Hepatocyte (in vitro differentiated cells): ENCODE measurements at regions not wholly inside any gene's neighbourhood (a gene's known extent, or its start where the extent isn't known, plus 50 kb on each side); places are given as distances from the start of the nearest gene placed in this dataset.

ENCODE experiments used
- DNase-seq: peaks from one replicate; pipeline ENCODE4 v3.0.0-alpha.2; 2016; ENCODE audit warnings: low spot score
- H2AFZ ChIP-seq: fragments of 200-600 bp; sonication (generic); 2 replicates; pipeline ENCODE4 v1.6.0; 2016; ENCODE audit warnings: antibody characterized with exemption, mild to moderate bottlenecking
- H3K27ac ChIP-seq: fragments of 200-600 bp; sonication (generic); 2 replicates; pipeline ENCODE4 v1.5.1; 2016; ENCODE audit warnings: mild to moderate bottlenecking
- H3K27me3 ChIP-seq: fragments of 200-600 bp; sonication (generic); 2 replicates; pipeline ENCODE4 v1.6.1; 2016
- H3K36me3 ChIP-seq: fragments of 200-600 bp; sonication (generic); replicated peaks from 2 replicates; pipeline ENCODE4 v1.5.1; 2016; ENCODE audit warnings: low read depth; ENCODE audit not compliant: insufficient read depth
- H3K4me1 ChIP-seq: fragments of 200-600 bp; sonication (generic); 2 replicates; pipeline ENCODE4 v1.5.1; 2016; ENCODE audit warnings: mild to moderate bottlenecking, moderate library complexity; ENCODE audit not compliant: insufficient read depth
- H3K4me2 ChIP-seq: fragments of 200-600 bp; sonication (generic); 2 replicates; pipeline ENCODE4 v1.6.0; 2016
- H3K4me3 ChIP-seq: fragments of 200-600 bp; sonication (generic); 2 replicates; pipeline ENCODE4 v1.5.1; 2016; ENCODE audit warnings: mild to moderate bottlenecking
- H3K79me2 ChIP-seq: fragments of 200-600 bp; sonication (generic); 2 replicates; pipeline ENCODE4 v1.6.0; 2017; ENCODE audit warnings: mild to moderate bottlenecking
- H3K9me2 ChIP-seq: fragments of 200-600 bp; sonication (generic); replicated peaks from 2 replicates; pipeline ENCODE4 v1.6.0; 2017; ENCODE audit warnings: mild to moderate bottlenecking; ENCODE audit not compliant: insufficient read depth
- H3K9me3 ChIP-seq: fragments of 200-600 bp; sonication (generic); 2 replicates; pipeline ENCODE4 v1.5.1; 2016; ENCODE audit warnings: low read depth, mild to moderate bottlenecking
- H4K20me1 ChIP-seq: fragments of 200-600 bp; sonication (generic); 2 replicates; pipeline ENCODE4 v1.6.0; 2016; ENCODE audit warnings: mild to moderate bottlenecking; ENCODE audit not compliant: insufficient read depth, poor library complexity, severe bottlenecking
- CTCF ChIP-seq: fragments of 200-600 bp; sonication (generic); IDR thresholded peaks from 2 replicates; pipeline ENCODE4 v1.5.1; 2016; ENCODE audit warnings: antibody characterized with exemption, mild to moderate bottlenecking; ENCODE audit not compliant: poor library complexity
- EZH2 ChIP-seq: fragments of 200-600 bp; sonication (generic); IDR thresholded peaks from 2 replicates; pipeline ENCODE4 v1.6.1; 2016; ENCODE audit warnings: antibody characterized with exemption, mild to moderate bottlenecking, borderline replicate concordance
- EZH2phosphoT487 ChIP-seq: fragments of 200-600 bp; sonication (generic); IDR thresholded peaks from one replicate; pipeline ENCODE4 v1.6.1; 2018; ENCODE audit warnings: antibody characterized with exemption, mild to moderate bottlenecking, low read depth, moderate library complexity; ENCODE audit not compliant: unreplicated experiment, severe bottlenecking
- WGBS: methylation state at CpG from one replicate; pipeline ENCODE4 v1.1.6; 2016; ENCODE audit warnings: low lambda C conversion rate; ENCODE audit errors: missing lambda C conversion rate; 5-methylcytosine and 5-hydroxymethylcytosine counted together

DNA sequence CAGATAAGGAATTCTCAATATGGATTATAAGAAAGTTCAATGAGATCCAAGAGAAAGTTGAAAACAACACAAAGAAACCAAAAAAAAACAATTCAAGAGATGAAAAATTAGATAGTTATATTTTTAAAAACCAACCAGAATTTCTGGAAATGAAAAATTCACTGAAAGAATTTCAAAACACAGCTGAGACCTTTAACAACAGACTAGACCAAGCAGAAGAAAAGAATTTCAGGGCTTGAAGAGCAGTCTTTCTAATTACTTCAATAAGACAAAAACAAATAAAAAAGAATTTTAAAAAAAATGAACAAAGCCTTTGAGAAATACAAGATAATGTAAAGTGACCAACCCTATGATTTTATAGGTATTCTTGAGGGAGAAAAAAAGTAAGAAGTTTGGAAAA is 155.4 kb downstream of the ZMAT3 start:
- Histone ChIP-seq H3K4me3 (no peak overlapping the region), H3K27ac (no peak overlapping the region), H3K36me3 (no peaks in the 10 kb centered on the region), H4K20me1 (no peaks in the 10 kb centered on the region), H3K79me2 (no peaks in the 10 kb centered on the region), H3K9me2 (no peaks in the 10 kb centered on the region), H3K4me1 (no peaks in the 10 kb centered on the region), H3K4me2 (no peak overlapping the region), H3K9me3 (peaks cover 10% of the 10 kb centered on the region), H2AFZ (no peak overlapping the region), H3K27me3 (no peaks in the 10 kb centered on the region)
- no peak for DNase-seq
- TF ChIP-seq EZH2 (no peak), CTCF (no peak), EZH2phosphoT487 (no peak)

DNA sequence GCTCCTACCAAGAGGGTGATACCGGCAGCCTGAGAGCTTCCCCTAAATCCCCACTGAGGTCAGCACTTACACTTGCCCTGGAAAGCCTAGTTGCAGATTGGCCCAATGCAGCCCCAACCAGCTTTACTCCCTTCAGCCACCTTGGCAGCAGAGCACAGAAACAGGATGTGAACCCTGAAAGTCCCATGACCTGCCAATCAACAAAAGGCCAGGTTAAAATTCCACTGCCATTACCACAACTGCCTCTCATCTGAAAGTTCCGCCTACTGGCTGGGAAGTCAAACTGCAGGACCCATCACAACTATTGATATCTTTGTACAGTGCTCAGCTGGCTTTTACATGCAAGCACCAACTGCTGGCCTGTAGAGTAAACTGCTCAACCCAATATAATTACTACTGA is 156.2 kb downstream of the ZMAT3 start:
- no peak overlapping the region for H2AFZ ChIP-seq
- TF ChIP-seq EZH2 (no peak), CTCF (no peak), EZH2phosphoT487 (no peak)
- no peak overlapping the region for H3K4me3 ChIP-seq
- WGBS = 97% methylated on average over 2 of the region's 2 CpGs
- no peaks in the 10 kb centered on the region for H4K20me1 ChIP-seq
- no peak overlapping the region for H3K4me2 ChIP-seq
- H3K9me3 ChIP-seq = peaks cover 10% of the 10 kb centered on the region
- no peaks in the 10 kb centered on the region for H3K9me2 ChIP-seq
- H3K27ac ChIP-seq = no peak overlapping the region
- no peaks in the 10 kb centered on the region for H3K79me2 ChIP-seq
- no peaks in the 10 kb centered on the region for H3K27me3 ChIP-seq
- H3K4me1 ChIP-seq = no peaks in the 10 kb centered on the region
- no peaks in the 10 kb centered on the region for H3K36me3 ChIP-seq
- no peak for DNase-seq

DNA sequence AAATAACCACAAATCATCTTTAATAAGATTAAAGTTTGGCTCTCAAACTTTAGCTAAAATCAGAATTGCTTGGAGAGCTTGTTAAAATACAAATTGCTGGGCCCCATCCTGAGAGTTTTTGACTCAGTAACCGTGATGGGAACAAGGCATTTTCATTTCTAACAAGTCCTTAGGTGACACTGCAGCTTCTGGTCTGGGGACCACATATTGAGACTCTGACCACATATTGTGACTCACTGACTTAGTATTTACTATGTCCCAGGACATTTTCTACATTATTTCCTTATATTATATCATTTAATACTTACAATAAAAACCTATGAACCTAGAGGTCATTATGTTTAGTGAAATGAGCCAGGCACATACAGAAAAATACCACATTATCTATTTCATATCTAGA is 164.5 kb downstream of the ZMAT3 start:
- Histone ChIP-seq H3K9me2 (no peaks in the 10 kb centered on the region), H3K36me3 (no peaks in the 10 kb centered on the region), H4K20me1 (no peaks in the 10 kb centered on the region), H3K9me3 (no peaks in the 10 kb centered on the region), H3K4me2 (no peak overlapping the region), H3K27me3 (no peaks in the 10 kb centered on the region), H2AFZ (no peak overlapping the region), H3K4me1 (no peaks in the 10 kb centered on the region), H3K4me3 (no peak overlapping the region), H3K27ac (no peak overlapping the region), H3K79me2 (no peaks in the 10 kb centered on the region)
- DNase-seq = no peak
- WGBS = 96% methylated on average over 1 of the region's 1 CpG
- TF ChIP-seq EZH2phosphoT487 = no peak
- TF ChIP-seq EZH2 = no peak
- TF ChIP-seq CTCF = no peak

- TF ChIP-seq CTCF = no peak
- TF ChIP-seq EZH2phosphoT487 = no peak
- TF ChIP-seq EZH2 = no peak
- H2AFZ ChIP-seq = no peak overlapping the region
- no peak overlapping the region for H3K4me3 ChIP-seq
- no peaks in the 10 kb centered on the region for H3K27me3 ChIP-seq
- H3K27ac ChIP-seq = no peak overlapping the region
- no peaks in the 10 kb centered on the region for H3K79me2 ChIP-seq
- no peaks in the 10 kb centered on the region for H3K9me2 ChIP-seq
- no peaks in the 10 kb centered on the region for H3K36me3 ChIP-seq
- WGBS = 71% methylated on average over 1 of the region's 1 CpG
- no peak overlapping the region for H3K4me2 ChIP-seq
- H3K9me3 ChIP-seq = no peaks in the 10 kb centered on the region
- DNase-seq = no peak
- H4K20me1 ChIP-seq = no peaks in the 10 kb centered on the region
- peaks cover 8% of the 10 kb centered on the region for H3K4me1 ChIP-seq
Observed at GRCh38 chr3:178901204-178901603, 170.4 kb downstream of the ZMAT3 start.
